Suppressor macrophage treated with lipopolysaccharide for 4 hours (primary cell): ENCODE measurements at regions not wholly inside any gene's neighbourhood (a gene's known extent, or its start where the extent isn't known, plus 50 kb on each side); places are given as distances from the start of the nearest gene placed in this dataset.
"Not testable (repeated sequence)": the region's sequence is repeated elsewhere in the genome, so short reads cannot be mapped to it uniquely, and the experiment has no call there.

Experiments used
- DNase-seq: peaks from one replicate; pipeline ENCODE4 v3.0.0-alpha.2; 2020

DNA sequence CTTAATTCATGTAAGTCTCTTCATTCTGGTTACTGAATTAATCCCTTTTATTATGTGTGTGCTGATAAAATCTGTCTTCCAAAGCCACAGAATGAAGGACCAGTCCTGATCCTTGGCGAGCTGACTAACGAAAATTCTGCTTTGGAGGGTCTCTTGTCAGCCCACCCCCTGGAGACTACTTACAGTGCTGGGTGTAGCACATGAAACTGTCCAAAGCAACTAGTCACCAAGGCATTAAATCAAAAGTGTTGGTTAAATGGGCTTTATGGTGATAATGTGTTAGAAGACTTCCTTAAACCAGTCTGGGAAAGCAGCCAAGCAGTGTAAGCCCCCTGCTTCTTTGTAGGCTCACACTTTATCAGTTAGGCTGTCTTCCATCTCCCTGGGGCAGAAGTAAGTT, 420.2 kb downstream of the SUCLG1 start:
- DNase-seq: no peak

DNA sequence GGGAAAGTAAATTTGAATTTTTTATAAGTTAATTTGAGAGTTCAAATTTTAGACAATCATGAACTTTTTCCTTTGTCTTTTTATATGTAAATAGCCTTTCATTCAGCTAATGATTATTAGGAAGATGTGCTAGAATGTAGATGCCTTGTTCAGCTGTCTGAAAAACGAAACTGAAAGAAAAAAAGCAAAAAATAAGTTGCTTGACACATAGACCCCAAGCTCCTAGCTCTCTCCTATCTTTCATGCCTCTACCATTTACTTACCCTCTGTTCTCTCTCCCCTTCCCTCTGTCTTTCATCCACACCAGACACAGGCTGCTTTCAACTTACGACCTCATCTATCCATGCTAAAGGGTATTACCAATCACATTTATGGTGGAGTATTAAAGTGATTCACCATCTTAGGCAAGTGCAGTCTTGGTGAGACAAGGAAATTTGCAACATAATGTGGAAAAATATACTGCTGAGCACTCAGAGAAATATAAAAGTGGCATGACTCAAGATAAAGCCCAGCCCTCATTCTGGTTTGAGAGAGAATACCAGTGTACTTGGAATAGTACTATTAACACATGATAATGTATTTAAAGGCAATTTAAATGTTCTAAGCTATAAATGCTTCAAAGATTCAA, 425.6 kb downstream of the SUCLG1 start:
- no peak for DNase-seq

DNA sequence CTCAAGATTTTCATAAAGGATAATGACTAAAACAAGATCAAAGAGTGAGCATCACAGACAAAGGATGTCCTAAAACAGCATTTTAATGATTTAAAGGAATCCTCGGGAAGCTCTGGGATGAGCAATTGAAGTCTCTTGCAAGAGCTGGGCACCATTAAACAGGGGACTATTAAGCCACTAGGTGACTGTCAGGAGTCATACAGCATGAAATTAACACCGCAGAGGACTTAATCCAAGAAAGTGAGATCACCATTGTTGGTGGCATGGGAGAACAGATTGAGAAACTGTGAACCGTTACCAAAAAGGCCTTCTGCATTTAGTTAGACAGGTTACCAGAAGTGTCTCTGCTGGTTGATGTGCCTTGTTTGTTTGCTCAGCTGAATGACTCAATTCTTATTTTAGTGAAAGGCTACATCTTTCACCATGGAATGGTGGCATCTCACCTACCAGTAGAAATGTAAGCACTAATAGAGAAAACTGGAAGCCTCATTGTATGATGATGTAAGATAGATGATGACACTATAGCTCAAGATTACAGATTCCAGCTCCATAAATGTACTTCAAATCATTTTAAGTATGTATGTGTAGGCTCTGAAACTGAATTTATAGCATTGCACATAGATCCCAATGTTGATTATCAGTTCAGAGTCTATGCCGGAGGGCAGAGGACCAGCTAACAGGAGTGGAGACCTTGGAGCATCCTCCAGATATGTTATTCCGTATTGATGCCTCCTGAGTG, 427.6 kb downstream of the SUCLG1 start:
- no peak for DNase-seq

DNA sequence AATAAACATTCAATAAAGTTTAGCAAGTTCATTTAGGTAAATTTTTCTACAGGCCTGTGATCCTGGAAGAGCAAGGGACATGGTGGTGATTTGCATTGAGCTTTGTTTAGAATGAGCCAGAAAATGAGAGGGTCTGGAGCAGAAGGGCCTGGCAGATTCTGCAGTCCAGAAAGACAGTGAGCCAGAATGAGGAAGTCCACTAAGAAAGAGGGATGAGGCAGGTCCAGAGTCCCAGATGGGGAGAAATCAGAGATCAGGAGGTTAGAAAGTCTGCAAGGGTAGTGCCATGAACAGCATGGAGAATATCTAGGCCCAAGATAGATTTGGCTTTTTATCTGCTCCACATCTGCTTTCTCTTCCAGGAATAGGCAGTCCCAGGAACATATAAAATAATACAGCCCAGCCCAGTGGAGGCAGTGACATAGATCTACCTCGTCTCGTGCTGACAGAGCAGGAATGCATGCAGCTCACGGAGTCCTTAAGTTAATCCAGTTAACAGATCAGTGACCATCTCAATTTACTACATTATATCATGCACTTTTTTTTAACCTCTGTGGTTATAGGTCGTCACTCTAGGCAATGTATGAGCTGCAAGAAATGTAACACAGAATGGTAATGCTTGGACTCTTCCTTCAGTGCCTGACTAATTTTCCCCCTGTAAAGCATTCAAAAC, 429.0 kb downstream of the SUCLG1 start:
- DNase-seq: no peak

DNA sequence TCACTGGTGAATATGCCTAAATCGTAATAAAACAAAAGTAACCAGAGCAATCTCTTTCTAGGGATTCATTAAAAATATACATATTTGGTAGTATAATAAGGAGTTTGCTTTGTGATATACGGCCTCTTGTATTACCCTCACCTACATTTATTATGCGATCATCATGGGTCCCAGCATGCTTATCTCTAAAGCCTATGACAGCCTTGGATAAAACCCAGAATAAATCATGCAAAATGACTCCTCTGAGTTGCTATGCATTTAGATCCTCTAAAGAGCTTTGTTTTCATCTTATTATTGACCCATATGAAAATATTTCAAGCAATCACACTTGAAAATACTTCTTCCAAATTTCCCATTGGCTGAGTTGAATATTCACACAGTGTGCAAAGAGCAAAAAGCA, 432.3 kb downstream of the SUCLG1 start:
- DNase-seq: no peak

DNA sequence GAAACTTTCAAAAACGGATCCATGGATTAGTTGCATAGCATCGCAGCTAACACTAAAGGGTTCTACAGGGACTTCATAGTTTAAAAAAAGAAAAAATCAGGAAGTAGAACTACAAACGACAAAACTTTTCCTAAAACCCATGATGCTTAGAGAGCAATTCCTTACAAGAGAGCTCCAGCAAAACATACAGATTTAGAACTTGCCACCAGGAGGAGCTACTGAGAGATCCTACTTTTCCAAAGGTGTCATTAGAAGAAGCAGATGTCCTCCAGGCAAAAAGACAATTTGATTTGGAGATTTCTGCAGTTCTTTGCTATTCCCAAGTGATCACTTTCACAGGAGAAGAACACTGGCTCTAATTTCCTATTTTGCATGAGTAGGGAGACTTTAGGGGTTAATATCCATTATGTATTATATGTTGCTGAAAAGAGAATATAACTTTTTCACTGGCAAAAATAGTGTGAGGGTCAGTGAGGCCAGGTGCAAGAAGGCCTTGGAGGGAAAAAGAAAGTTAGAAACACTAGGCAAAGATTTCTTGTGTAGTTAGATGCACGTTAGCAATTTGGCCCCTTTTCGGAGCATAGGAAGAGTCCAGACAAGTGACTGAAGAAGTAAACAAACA, 436.2 kb downstream of the SUCLG1 start:
- DNase-seq: peak; percentile 60

DNA sequence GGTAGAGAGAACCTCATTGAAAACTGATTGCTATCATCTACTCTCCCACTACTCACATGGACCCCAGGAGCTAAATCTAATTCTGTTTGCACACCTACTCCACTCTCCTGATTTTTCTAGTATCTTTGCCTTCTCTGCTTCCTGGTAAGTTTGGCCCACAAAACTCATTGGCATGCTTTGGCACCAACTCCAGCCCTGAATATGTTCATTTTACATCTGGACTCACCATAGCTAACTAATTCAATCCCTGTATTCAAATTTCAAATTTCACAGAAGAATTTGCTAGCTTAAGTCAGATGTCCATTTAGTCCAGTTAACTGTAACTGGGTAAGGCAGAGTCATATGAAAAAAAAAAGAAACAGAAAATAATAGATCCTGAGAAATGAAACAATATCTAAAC, 442.1 kb downstream of the SUCLG1 start:
- DNase-seq: no peak

DNA sequence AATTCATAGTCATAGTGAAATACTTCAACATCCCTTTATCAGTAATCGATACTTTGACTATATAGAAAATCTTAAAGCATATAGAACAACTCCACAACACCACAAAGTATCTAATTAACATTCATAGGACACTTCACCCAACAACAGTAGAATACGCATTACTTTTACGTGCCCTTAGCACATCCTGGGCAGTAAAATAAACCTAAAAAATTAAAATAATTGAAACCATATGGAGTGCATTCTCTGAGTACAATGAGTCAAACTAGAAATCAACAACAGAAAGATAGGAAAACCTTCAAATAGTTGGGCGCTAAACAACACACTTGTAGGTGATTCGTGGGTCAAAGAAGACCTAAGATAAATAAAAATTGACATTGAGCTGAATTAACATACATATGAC, 442.9 kb downstream of the SUCLG1 start:
- no peak for DNase-seq

DNA sequence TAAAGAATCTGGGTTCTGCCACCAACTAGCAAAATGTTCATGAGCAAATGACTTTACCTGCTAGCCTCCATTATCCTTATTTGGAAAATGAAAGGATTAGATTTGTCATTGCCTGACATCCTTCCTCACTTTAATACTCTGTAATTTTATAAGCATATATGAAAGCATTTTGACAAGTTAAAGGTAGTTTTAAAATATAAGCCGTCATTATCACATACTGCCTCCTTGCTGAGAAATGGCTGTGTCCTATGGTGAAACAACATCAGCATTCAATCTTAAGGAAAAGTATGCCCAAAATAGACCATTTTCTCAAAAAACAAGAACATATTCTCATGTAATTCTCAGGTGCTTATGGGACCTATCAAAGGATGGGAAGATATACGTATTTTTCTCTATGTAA, 461.2 kb downstream of the SUCLG1 start:
- no peak for DNase-seq

DNA sequence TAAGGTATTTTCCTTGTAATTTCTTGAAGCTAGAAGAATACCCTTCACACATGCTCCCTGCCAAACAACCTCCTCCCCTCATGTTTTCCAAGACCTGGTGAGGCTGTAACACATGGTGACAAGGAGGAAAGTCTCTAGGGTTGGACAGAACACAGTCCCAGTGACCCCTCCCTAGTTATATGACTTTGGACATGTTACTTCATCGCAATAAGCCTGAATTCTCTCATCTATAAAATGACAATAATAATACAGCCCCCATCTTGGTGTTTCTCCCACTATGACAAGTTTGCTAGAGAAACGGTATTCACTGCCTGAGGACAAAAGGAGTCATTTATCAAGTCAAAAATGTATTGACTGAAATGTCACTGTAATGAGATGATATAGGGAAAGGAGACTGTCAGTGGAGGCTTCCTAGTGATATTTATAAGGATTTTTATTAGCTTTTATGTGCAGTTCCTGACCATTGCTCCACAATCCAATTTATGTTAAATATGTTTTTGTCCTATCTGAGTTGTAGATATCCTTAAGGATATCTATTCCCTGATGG, 464.4 kb downstream of the SUCLG1 start:
- DNase-seq: no peak

DNA sequence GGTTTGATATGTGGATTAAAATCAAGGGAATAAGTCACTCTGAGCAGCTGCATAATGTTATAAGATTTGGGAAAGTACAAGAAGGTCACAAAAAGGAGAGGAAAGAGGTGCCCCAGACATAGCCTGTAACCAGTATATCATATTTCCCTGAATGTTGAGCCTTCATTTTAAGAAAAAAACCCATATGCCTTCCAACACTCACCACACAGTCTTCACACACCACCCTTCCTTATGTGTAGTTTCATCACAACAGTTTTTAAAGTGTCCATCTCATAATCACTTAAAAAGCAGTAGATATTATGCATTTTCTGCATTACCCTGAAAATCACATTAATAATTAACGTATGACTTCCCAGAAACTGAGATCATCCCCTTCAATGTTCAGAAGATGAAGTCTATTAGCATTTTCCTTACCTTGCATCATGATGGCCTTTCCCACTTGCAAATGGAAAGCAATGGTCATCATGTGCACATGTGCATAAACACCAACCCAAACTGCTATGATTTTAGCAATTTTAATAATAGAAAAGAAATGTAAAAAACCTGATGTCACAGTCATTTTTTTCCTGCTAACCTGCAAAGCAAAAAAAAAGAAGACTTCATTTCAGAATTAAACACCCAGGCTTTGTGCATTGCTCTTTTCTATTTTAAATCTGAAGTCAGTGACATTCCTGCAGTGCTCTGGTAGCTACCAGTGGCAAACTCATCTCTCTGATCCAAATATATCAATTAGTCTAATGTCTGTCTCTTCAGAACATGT, 465.0 kb downstream of the SUCLG1 start:
- DNase-seq: no peak

DNA sequence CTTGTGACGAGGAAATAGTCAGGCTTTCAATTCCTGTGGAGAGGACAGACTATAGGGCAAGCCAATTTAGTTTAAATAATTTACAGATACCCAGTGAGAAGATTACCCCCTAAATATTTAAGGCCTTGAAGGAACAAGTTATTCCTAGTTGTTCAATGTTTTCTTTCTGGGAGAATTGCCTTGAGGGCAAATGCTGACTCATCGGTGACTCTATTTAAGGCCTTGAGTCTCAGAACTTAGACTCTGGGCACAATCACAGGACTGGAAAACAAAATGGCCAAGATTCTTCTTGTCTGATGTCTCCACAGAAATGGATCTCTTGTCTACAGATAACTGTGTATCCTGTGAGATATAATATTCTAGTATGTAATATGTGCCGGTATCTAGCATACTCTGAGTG, 467.1 kb downstream of the SUCLG1 start:
- DNase-seq: no peak

DNA sequence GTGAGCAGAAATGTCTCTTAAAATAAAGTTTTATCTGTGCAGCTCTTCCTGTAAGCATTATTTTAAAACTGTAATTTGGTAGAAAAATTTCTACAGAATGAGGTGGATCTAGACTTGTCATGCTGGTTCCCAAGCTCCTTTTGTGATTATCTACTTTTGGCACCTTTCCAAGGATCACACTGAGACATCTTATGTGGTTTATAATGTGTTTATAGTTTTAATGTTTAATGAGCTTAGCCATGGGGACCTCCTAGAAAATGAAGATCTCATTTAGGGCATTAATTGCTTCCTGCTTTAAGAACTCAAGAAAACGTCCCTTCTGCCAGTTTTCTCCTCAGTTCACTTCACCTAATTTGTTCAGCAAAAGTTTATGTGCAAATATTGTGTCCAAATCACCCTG, 468.4 kb downstream of the SUCLG1 start:
- no peak for DNase-seq

DNA sequence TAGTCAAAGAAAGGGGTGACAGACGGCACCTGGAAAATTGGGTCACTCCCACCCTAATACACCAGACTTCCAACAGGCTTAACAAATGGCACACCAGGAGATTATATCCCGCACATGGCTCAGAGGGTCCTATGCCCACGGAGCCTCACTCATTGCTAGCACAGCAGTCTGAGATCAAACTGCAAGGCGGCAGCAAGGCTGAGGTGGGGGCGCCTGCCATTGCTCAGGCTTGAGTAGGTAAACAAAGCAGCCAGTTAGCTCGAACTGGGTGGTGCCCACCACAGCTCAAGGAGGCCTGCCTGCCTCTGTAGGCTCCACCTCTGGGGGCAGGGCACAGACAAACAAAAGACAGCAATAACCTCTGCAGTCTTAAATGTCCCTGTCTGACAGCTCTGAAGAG, 482.5 kb downstream of the SUCLG1 start:
- DNase-seq: not testable (repeated sequence)

DNA sequence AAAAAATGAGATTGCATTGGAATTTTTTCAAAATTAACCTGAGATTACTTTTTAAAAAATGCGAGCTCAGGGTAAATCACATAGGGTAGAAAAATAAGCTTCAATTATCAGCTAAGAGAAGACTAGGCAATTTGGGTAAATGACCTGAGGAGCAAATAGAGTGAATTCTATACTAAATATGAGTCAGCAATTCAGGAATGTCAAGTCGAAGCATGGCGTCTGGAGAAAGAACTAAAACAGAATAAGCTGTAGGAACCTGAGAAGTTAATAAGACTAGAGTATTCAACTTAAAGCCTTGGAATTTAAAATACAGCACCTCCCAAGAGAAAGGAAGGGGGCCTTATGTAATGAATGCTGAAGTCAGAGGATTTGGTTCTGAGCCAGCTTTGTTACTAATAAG, 487.0 kb downstream of the SUCLG1 start:
- DNase-seq: no peak

DNA sequence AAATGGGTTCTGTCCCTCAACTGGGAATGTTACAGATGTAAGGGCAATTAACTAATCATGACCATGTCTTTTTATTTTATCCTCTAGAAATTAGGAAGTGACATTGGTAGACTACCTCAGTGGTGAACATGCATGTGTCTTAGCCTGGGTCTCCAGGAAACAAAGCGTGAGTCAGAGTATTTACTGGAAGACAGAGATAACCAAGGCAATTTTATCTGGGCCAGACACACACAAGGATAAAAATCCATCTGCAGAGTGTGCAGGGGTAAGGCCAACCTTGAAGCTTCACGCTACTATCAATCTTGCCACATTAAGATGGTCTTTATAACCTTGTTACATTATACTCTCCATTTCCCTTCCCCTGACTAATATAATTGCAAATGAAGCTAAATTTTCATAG, 487.5 kb downstream of the SUCLG1 start:
- DNase-seq: no peak

DNA sequence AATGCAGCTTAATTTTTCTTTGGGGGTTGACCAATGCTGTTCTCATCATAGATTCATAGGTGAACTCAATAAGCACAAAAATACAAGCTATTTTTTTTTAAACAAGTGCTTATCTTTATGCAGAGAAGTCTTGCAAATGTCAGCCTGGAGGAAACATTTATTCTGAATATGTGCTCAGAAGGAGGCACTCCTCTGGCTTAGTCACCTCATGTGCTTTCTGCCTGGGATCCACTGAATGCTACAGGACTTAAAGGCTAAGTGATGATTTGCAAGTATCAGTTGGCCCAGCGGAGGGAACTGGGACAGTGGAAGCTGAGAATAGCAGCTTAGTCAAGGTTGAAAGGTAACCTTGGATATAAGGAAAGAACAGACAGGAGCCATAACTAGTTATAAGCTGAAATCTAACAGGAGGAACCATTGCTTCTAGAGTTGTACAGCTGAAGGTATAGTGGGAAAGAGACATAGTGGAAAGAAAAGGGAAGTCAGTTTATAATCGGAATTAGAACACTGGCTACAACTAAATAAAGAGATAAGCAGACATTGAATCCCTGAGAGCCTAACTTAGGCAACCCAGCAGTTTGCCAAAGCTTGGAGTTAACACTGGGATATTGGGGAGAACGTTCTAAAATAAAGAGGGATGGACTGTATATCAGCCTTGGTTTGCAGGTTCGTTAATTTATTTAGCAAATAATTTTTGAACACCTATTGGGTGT, 488.7 kb downstream of the SUCLG1 start:
- DNase-seq: no peak

DNA sequence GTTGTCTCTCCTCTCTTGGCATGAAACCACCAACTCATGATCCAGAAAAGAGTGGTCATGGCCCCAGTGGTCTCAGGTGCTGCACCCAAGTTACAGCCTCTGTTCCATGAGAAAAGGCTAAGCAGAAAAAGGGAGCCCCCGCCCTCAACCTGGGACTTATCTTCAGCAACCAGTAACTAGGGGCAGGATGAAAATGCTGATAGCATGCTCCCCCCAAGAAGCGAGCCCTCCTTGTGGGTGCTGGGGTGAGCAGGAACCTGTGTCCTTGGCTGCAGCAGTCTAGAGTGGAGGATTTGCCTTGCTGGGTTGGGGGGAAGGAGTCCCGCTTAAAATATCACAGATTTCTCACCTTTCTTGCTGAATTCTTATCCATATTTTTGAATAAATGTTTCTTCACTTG, 490.0 kb downstream of the SUCLG1 start:
- DNase-seq: no peak

DNA sequence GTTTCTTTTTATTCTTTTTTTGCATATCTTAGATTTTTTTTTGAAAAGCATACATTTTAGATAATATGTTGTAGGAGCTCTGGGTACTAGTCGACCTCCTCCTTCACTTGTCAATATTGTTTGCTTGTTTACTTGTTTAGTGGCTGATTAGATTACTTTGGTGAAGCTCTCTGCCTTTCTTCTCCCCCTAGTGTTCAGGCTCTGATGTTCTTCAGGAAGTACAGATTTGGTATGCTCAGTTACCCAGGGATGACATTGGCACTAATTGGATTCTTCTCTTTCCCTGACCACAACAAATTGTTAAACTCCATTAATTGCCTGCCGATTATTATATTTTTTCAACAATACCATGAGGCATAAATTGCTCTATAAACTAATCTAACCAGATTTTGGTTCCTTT, 491.2 kb downstream of the SUCLG1 start:
- DNase-seq: no peak

DNA sequence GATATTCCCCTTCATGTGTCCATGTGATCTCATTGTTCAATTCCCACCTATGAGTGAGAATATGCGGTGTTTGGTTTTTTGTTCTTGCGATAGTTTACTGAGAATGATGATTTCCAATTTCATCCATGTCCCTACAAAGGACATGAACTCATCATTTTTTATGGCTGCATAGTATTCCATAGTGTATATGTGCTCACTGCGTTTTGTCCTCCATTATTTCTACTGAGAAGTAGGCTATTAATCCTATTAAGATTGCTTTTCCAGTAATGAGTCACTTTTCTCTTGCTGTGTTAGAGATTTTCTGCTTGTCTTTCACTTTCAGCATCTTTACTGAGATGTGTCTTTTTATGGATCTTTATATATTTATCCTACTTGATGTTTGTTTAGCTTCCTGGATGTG, 492.1 kb downstream of the SUCLG1 start:
- not testable (repeated sequence) for DNase-seq

DNA sequence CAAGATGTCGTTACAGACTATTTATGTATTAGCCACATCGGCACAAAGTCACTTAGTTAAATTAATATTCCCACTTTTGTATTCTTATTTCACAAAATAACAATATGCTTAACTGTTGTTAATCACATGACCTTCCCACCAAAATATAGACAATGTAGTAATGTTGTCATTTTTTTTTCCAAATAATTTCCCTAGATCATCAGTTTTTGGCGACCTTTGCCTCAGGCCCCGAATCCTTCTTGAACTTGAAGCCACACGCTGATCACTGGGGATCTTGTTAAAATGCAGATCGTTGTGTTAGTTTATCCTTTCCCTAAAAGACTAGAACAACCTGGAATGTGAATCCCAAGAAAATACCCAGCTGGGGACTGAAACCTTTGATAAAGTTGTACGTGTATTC, 497.6 kb downstream of the SUCLG1 start:
- no peak for DNase-seq

DNA sequence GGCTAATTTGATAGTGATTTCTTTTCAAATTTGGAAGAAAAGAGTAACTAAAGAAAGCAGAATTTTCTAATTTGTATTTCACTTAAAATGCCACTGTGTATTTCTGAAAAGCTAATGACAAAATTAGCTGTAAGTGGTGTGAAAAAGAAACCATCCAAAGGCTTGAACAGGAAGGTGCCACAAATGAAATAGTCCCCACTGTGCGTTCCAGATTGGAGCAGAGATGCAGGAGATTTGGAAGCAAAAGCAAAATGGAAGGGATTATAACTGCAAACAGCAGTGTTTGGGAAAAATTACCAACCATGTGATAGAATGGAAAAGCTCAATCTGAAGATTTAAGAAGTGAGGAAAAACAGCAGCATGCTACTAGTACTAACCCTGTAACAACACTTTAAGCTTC, 498.7 kb downstream of the SUCLG1 start:
- no peak for DNase-seq
